T-helper 2 cell treated with Interferon-gamma antibody and Interleukin-4, amounts not matched to agents 100 ng/mL and 5 ng/mL, for 36 hours (primary cell): ENCODE measurements at regions not wholly inside any gene's neighbourhood (a gene's known extent, or its start where the extent isn't known, plus 50 kb on each side); places are given as distances from the start of the nearest gene placed in this dataset.

Source experiments
- intact Hi-C: fragments of 100-400 bp; cut with micrococcal nuclease; formaldehyde crosslinking; loops from one replicate; pipeline ENCODE4 v1.15.1; 2023

- intact Hi-C loops, result no loop called here
Measured at GRCh38 chr6:108778421-108779186, 69.6 kb upstream of the ARMC2 start.

GRCh38 chr6:108779536-108780275 lies 68.5 kb upstream of the ARMC2 start:
- intact Hi-C loops, result loop anchor here (5.0 kb wide), 1 partner anchor 113 kb away; no protein-coding TSS in a partner anchor

- intact Hi-C loops, result loop anchor here (5.0 kb wide), 1 partner anchor 112 kb away; no protein-coding TSS in a partner anchor
Measured at GRCh38 chr6:108780784-108781183, 67.4 kb upstream of the ARMC2 start.

GRCh38 chr6:108781419-108782100 lies 66.7 kb upstream of the ARMC2 start:
- intact Hi-C loops, result loop anchor here (1.0 to 5.0 kb wide), 4 partner anchors 54 to 239 kb away; no protein-coding TSS in a partner anchor

GRCh38 chr6:108782179-108783041 lies 65.8 kb upstream of the ARMC2 start:
- intact Hi-C loops, result loop anchor here (1.0 to 5.0 kb wide), 4 partner anchors 53 to 240 kb away; no protein-coding TSS in a partner anchor

GRCh38 chr6:108785653-108786052 lies 62.6 kb upstream of the ARMC2 start:
- intact Hi-C loops, result no loop called here

- intact Hi-C loops, result no loop called here
Measured at GRCh38 chr6:108788416-108788815, 59.8 kb upstream of the ARMC2 start.

- intact Hi-C loops, result no loop called here
Measured at GRCh38 chr6:108789475-108789874, 58.7 kb upstream of the ARMC2 start.

- intact Hi-C loops, result no loop called here
Measured at GRCh38 chr6:108791700-108792099, 56.5 kb upstream of the ARMC2 start.

GRCh38 chr6:108793516-108794251 lies 54.5 kb upstream of the ARMC2 start:
- intact Hi-C loops, result no loop called here

GRCh38 chr6:108795122-108795521 lies 53.1 kb upstream of the ARMC2 start:
- intact Hi-C loops, result no loop called here

GRCh38 chr6:108795814-108796213 lies 52.4 kb upstream of the ARMC2 start:
- intact Hi-C loops, result no loop called here

GRCh38 chr6:108796875-108797274 lies 51.3 kb upstream of the ARMC2 start:
- intact Hi-C loops, result no loop called here

- intact Hi-C loops, result no loop called here
Measured at GRCh38 chr6:108797951-108798669, 50.1 kb upstream of the ARMC2 start.
